Thyroid gland (tissue), 4 donors: ENCODE measurements at regions not wholly inside any gene's neighbourhood (a gene's known extent, or its start where the extent isn't known, plus 50 kb on each side); places are given as distances from the start of the nearest gene placed in this dataset.

Experiments
- POLR2A ChIP-seq, 2 donors: fragments of 450-650 bp; IDR thresholded peaks; one replicate each; pipeline ENCODE4 v1.6.1; 2017; ENCODE audit warnings: antibody characterized with exemption in 2 of 2, mild to moderate bottlenecking in 2 of 2, moderate library complexity in 1 of 2
- TF ChIP-seq, protein P1 (sequence below), 6 experiments: fragments of 200-600 bp in 3 of 6; fragments of 450-650 bp in 3 of 6; sonication (generic) in 3 of 6; IDR thresholded peaks; one replicate each; pipeline ENCODE4 v1.5.1; 2016 to 2019; ENCODE audit warnings: antibody characterized with exemption in 6 of 6, mild to moderate bottlenecking in 2 of 6, inconsistent platforms in 1 of 6, moderate library complexity in 1 of 6

DNA sequence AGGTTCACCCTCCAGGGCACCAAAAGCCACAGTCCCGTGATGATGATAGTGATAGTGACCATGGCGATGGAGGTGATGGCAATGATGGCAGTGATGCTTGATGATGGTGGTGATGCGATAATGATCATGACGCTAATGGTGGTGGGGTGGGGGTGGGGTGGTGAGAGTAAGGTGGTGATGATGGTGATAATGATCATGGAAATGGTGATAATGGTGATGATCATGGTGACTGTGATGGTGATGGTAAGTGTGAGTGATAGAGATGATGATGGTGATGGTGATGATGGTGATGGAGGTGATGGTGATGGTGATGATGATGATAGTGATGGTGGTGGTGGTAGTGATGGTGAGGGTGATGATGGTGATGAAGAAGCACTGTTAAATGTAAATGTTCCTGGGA is 96.9 kb downstream of the SYNE3 start:
- TF ChIP-seq, protein P1, sequence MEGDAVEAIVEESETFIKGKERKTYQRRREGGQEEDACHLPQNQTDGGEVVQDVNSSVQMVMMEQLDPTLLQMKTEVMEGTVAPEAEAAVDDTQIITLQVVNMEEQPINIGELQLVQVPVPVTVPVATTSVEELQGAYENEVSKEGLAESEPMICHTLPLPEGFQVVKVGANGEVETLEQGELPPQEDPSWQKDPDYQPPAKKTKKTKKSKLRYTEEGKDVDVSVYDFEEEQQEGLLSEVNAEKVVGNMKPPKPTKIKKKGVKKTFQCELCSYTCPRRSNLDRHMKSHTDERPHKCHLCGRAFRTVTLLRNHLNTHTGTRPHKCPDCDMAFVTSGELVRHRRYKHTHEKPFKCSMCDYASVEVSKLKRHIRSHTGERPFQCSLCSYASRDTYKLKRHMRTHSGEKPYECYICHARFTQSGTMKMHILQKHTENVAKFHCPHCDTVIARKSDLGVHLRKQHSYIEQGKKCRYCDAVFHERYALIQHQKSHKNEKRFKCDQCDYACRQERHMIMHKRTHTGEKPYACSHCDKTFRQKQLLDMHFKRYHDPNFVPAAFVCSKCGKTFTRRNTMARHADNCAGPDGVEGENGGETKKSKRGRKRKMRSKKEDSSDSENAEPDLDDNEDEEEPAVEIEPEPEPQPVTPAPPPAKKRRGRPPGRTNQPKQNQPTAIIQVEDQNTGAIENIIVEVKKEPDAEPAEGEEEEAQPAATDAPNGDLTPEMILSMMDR (IDR thresholded peaks at IDR 0.05), result no peak
- TF ChIP-seq POLR2A (IDR thresholded peaks at IDR 0.05), result no peak
